ENCODE measurements at regions not wholly inside any gene's neighbourhood (a gene's known extent, or its start where the extent isn't known, plus 50 kb on each side); places are given as distances from the start of the nearest gene placed in this dataset.
A peak's percentile ranks its signal among the peaks of the same experiment; 100 is the strongest.

DNA sequence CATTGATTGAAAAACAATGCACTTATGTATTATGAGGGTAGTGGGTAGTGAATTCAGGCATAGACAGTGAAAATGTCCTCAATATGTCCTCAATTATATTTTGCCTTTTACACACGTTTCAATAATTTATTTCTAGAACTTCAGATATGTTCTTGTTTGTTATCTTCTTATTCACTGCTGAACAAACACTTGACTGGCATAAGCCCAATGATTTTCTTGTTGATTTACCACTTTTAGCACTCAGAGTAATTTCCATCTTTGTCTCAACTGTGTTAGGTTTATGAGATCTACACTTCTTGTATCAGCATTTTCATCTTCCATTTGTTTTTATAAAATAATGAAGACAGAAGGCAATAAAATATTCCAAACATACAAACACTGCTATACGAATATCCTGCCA is 61.8 kb upstream of the DCC start:
- TF ChIP-seq POLR2A (IDR thresholded peaks at IDR 0.05; ENCODE audit: low read length) (no peak), GATA1 (IDR thresholded peaks at IDR 0.05; ENCODE audit: low read depth, low read length) (no peak)
- no peak for DNase-seq

DNA sequence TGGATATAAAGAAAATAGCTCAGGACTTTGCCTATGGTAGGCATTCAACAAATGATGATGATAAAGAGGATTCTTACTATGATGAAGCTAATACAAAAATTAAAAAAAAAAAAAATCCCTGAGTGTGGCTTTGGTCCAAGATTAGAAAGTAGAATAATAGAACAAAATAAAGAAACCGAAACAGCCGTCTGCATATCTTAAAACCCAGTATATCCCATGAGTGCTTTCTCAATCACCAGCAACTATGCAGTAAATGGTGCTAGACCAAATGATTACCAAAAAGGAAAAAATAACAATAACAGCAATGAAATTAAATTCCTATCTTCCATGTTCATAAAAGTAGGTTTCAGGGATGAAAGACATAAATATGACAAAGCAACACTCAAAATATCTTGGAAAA is 59.3 kb upstream of the DCC start:
- no peak for DNase-seq
- no peak for TF ChIP-seq POLR2A (IDR thresholded peaks at IDR 0.05; ENCODE audit: low read length)
- TF ChIP-seq GATA1 (IDR thresholded peaks at IDR 0.05; ENCODE audit: low read depth, low read length) = no peak

DNA sequence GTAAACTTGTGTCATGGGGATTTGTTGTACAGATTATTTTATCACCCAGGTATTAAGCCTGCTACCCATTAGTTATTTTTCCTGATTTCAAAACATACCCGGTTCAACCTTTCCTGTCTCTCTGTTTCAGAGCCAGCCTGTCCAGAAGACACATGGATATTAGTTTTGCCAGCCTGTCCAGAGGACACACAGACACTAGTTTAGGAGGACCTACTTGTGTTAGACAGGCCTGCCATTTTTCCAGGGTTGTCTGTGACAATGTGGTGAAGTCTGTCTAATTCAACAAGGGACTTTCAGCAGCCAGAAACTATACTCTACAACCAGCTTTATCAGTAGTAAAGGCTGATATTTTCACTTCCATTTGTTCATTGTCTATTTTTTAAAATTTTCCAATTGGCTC is 56.1 kb upstream of the DCC start:
- no peak for DNase-seq
- TF ChIP-seq POLR2A (IDR thresholded peaks at IDR 0.05; ENCODE audit: low read length) (no peak), GATA1 (IDR thresholded peaks at IDR 0.05; ENCODE audit: low read depth, low read length) (no peak)

DNA sequence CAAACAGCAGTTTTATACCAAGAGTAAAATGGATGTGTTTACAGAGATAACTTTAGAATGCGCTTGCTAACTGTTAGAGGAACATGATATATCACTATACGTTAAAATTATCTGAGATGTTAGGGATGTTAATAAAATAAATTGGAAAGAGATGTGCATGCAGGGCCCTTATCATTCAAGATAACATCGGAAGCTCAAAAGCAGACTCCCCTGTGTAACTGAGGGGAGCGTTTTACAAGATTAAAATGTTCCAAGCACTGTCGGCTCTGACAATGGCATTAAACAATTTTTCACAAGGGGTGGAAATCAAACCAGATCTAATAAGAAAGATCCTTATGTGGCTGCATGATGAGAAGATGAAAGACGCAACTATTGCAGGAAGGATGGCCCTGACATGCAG is 53.3 kb upstream of the DCC start:
- TF ChIP-seq POLR2A (IDR thresholded peaks at IDR 0.05; ENCODE audit: low read length) (no peak), GATA1 (IDR thresholded peaks at IDR 0.05; ENCODE audit: low read depth, low read length) (no peak)
- DNase-seq = no peak

DNA sequence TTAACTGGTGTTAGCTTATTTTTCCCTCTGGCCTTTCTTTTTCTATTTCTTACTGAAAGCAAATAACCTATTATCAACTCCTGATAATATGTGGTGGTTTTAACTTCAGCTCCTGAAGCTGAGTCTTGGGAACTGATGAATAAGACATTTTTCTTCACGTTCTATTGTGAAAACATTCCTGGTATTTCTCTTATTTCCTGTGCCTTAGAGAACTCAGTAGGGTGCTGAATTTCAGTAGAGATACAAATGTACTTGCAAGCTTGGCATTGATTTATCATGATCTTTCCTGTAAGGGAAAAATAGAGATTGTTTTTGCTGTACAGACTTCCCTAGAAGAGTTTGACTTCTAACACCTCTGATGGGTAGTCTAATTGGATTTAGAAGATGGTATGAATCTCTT is 52.8 kb upstream of the DCC start:
- DNase-seq = no peak
- TF ChIP-seq POLR2A (IDR thresholded peaks at IDR 0.05; ENCODE audit: low read length) (no peak), GATA1 (IDR thresholded peaks at IDR 0.05; ENCODE audit: low read depth, low read length) (no peak)

DNA sequence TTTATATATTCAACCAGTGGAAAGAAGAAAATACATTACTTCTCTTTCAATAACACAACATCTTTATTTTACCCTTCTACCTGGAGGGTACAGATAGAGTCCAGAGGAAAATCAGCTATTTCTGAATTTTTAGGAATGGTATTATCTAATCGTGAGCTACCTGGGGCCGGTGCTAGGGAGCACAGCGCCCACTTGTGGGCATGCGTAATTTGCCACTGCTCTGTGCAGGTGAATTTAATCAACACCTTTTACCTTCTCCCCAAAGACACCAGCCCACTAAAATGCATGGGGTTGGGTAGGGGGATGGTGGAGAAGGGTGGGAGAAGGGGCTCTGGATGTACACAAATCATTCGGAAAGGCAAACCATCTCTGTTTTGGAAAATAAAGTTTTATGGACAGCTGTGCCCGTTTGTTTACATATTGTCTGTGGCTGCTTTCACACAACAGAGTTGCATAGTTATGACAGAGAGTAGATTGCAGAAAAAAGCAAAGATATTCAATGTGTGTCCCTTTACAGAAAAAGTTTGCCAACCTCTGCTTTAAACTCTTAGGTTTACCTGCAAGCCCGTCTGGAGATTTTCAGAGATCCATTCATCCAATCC is 51.5 kb upstream of the DCC start:
- DNase-seq = peak; percentile 23 to 50
- TF ChIP-seq POLR2A (IDR thresholded peaks at IDR 0.05; ENCODE audit: low read length) (no peak), GATA1 (IDR thresholded peaks at IDR 0.05; ENCODE audit: low read depth, low read length) (no peak)

DNA sequence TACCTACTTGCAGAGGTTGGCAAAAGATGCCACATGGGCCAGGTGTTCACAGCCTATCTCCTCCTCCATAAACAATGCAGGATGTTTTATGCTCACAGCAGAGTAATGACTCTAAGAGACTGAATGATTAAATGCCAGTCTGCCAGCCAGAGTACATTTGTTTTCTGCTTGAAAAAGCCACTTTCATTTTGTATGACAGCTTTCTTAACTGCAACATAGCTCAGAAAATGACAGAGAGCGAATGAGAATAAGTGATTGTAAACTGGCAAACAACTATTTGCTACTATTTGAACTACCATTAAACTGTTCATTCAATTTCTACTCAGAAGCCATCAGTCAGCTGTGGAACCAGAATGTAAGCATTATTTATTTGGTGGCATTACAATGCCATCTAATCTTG is 50.6 kb upstream of the DCC start:
- TF ChIP-seq POLR2A (IDR thresholded peaks at IDR 0.05; ENCODE audit: low read length) = no peak
- no peak for TF ChIP-seq GATA1 (IDR thresholded peaks at IDR 0.05; ENCODE audit: low read depth, low read length)

More for the DNA sequence above, 50.6 kb upstream of the DCC start:
- no peak for DNase-seq
